Spleen (tissue), 11 donors: ENCODE measurements at regions not wholly inside any gene's neighbourhood (a gene's known extent, or its start where the extent isn't known, plus 50 kb on each side); places are given as distances from the start of the nearest gene placed in this dataset.

Source experiments
- DNase-seq: peaks from one replicate; pipeline ENCODE4 v3.0.0-alpha.2; 2020
- H3K27ac ChIP-seq, 8 donors: fragments of 200-600 bp; sonication (generic) in 7 of 8; 1 replicate in 4 of 8; 2 replicates in 4 of 8; pipeline versions ENCODE4 v1.5.0 to v1.8.0; 2016 to 2021; ENCODE audit warnings: inconsistent platforms in 4 of 8, mild to moderate bottlenecking in 4 of 8, moderate library complexity in 1 of 8
- H3K27me3 ChIP-seq, 7 donors: fragments of 200-600 bp; sonication (generic) in 6 of 7; replicated peaks in 1 of 7; 1 replicate in 4 of 7; 2 replicates in 3 of 7; pipeline versions ENCODE4 v1.5.0 to v1.8.0; 2016 to 2021; ENCODE audit warnings: inconsistent platforms in 3 of 7, mild to moderate bottlenecking in 1 of 7
- H3K36me3 ChIP-seq, 6 donors: fragments of 200-600 bp; sonication (generic) in 5 of 6; 1 replicate in 4 of 6; 2 replicates in 2 of 6; pipeline versions ENCODE4 v1.5.0 to v1.8.0; 2016 to 2021; ENCODE audit warnings: inconsistent platforms in 2 of 6
- H3K4me1 ChIP-seq, 6 donors: fragments of 200-600 bp; sonication (generic) in 5 of 6; 1 replicate in 3 of 6; 2 replicates in 3 of 6; pipeline versions ENCODE4 v1.5.0 to v1.8.0; 2016 to 2021; ENCODE audit warnings: inconsistent platforms in 3 of 6
- H3K4me3 ChIP-seq, 8 donors: fragments of 200-600 bp; sonication (generic) in 7 of 8; 1 replicate in 4 of 8; 2 replicates in 4 of 8; pipeline versions ENCODE4 v1.5.0 to v1.8.0; 2016 to 2021; ENCODE audit warnings: inconsistent platforms in 4 of 8, mild to moderate bottlenecking in 4 of 8, moderate library complexity in 2 of 8
- H3K9me3 ChIP-seq, 8 donors: fragments of 200-600 bp; sonication (generic) in 7 of 8; 1 replicate in 4 of 8; 2 replicates in 4 of 8; pipeline versions ENCODE4 v1.5.0 to v1.8.0; 2016 to 2021; ENCODE audit warnings: inconsistent platforms in 4 of 8
- POLR2A ChIP-seq, 3 donors: fragments of 450-650 bp; IDR thresholded peaks; one replicate each; pipeline ENCODE4 v1.5.1; 2017; ENCODE audit warnings: antibody characterized with exemption in 3 of 3, mild to moderate bottlenecking in 1 of 3
- POLR2AphosphoS5 ChIP-seq, 3 donors: sonication (generic); formaldehyde crosslinking; IDR thresholded peaks; one replicate each; pipeline ENCODE4 v1.5.1; 2017; ENCODE audit warnings: antibody characterized with exemption in 3 of 3
- WGBS, 5 donors: extraction: QIAGEN DNeasy Blood & Tissue Kit in 3 of 5; methylation state at CpG; one replicate each; pipeline versions ENCODE4 v1.1.5 to v1.1.7; 2013 to 2018; 5-methylcytosine and 5-hydroxymethylcytosine counted together
- intact Hi-C: fragments of 100-400 bp; cut with DNase I; formaldehyde crosslinking; loops from one replicate; pipeline ENCODE4 v1.15.0; 2023; ENCODE audit warnings: low total_unique reads
- TF ChIP-seq, protein P1 (sequence below), 11 experiments: fragments of 200-600 bp in 7 of 11; fragments of 450-650 bp in 4 of 11; sonication (generic) in 4 of 11; IDR thresholded peaks in 8 of 11; conservative IDR thresholded peaks in 3 of 11; 1 replicate in 7 of 11; 2 replicates in 4 of 11; pipeline versions ENCODE4 v1.4.0 to v1.8.0; 2016 to 2021; ENCODE audit warnings: antibody characterized with exemption in 11 of 11, inconsistent platforms in 4 of 11, mild to moderate bottlenecking in 1 of 11
- donor health status: healthy with polysubstance abuse.
- donor health status: DM: no; HTN: no; CAD: no; lungs with moderate emphysema.
- donor health status: DM: no; HTN: no; CAD: no.
- donor health status: Bipolar disorder and iron deficiency.
- donor health status: healthy.
- donor health status: DM: no; HTN: no; CAD: no.
- donor health status: DM: yes; HTN: yes; CAD: no.

DNA sequence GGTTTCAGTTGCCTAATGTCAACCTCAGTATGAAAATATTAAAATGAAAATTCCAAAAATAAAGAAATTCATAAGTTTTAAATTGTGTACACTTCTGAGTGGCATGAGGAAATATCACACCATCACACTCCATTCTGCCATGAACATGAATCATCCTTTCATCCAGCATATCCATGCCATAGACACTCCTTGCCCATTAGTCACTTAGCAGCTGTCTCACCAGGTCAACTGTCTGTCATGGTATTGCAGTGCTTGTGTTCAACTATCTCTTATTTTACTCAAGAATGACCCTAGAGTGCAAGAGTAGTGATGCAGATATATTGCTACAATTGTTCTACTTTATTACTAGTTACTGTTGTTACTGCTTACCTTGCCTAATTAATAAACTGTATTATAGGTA, 712.4 kb downstream of the EPHA7 start:
- TF ChIP-seq POLR2A (IDR thresholded peaks at IDR 0.05) (no peak), POLR2AphosphoS5 (IDR thresholded peaks at IDR 0.05) (no peak)
- TF ChIP-seq, protein P1, sequence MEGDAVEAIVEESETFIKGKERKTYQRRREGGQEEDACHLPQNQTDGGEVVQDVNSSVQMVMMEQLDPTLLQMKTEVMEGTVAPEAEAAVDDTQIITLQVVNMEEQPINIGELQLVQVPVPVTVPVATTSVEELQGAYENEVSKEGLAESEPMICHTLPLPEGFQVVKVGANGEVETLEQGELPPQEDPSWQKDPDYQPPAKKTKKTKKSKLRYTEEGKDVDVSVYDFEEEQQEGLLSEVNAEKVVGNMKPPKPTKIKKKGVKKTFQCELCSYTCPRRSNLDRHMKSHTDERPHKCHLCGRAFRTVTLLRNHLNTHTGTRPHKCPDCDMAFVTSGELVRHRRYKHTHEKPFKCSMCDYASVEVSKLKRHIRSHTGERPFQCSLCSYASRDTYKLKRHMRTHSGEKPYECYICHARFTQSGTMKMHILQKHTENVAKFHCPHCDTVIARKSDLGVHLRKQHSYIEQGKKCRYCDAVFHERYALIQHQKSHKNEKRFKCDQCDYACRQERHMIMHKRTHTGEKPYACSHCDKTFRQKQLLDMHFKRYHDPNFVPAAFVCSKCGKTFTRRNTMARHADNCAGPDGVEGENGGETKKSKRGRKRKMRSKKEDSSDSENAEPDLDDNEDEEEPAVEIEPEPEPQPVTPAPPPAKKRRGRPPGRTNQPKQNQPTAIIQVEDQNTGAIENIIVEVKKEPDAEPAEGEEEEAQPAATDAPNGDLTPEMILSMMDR (IDR thresholded peaks at IDR 0.05 in 8 of 11, conservative IDR thresholded peaks at IDR 0.05 in 3 of 11) = no peak
- intact Hi-C loops = no loop called here
- Histone ChIP-seq H3K9me3 (no peaks in the 10 kb centered on the region), H3K4me3 (no peak overlapping the region), H3K27ac (no peak overlapping the region), H3K27me3 (no peaks in the 10 kb centered on the region), H3K4me1 (no peaks in the 10 kb centered on the region), H3K36me3 (no peaks in the 10 kb centered on the region)
- DNase-seq = no peak

DNA sequence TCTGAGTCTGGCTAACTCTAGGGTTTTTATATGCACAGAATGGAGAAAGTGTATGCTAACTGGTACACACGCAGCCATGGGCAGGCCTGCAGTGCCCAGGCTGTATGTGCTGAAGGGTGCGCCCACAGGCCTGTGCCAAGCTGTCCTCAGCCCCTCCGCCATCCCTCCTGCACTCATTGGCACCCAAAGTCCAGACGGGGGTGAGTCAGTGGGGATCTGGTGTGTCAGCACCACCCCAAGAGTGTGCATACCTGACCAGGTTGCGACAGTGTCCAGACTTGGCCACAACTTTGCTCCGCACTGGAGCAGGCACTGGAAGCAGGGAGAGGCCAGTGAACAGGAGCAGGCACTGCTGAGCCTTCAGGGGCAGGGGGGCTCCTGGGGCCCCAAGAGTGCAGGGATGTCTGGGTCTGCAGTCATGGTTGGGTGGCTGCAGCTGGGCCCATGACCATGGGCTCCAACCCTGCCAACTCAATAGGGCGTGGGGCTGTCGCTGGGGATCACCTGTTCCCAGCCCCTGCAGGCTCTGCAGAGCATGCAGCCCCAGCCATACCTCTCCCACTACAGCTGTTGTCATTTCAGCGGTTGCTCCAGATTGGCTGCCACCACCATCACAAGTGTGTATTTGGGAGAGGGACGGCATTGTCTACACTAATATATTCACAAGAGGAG, 717.8 kb downstream of the EPHA7 start:
- 85 to 89% (median 89%) methylated on average over 8 to 10 of the region's 10 CpGs for WGBS, 5 donors
- TF ChIP-seq POLR2A (IDR thresholded peaks at IDR 0.05) = no peak
- TF ChIP-seq POLR2AphosphoS5 (IDR thresholded peaks at IDR 0.05) = no peak
- TF ChIP-seq, protein P1 (IDR thresholded peaks at IDR 0.05 in 8 of 11, conservative IDR thresholded peaks at IDR 0.05 in 3 of 11) = no peak
- Histone ChIP-seq H3K9me3 (peaks cover 0 to 4% (median 0%) of the 10 kb centered on the region in 8 donors), H3K27ac (no peak overlapping the region), H3K4me3 (no peak overlapping the region), H3K4me1 (no peaks in the 10 kb centered on the region), H3K36me3 (no peaks in the 10 kb centered on the region), H3K27me3 (no peaks in the 10 kb centered on the region)
- intact Hi-C loops = no loop called here
- no peak for DNase-seq

DNA sequence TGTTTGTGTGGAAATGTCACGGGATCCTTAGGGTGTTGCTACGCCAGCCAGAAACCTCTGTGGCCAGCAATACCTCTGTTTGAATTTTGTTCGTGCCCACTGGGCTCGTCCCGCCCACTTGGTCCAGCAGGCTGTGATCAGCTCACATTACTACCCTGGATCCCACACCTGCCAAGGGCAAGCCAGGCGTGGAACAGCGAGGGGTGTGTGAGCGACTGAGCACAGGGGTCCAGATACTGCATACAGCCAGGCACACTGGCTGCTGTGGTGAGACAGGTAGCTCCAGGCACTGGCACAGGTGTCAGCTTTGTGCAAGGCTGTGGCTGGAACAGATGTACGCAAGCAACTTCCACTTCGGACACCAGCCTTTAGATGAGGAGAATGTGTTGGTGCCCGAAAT, 718.9 kb downstream of the EPHA7 start:
- Histone ChIP-seq H3K27ac (no peak overlapping the region), H3K9me3 (peaks cover 0 to 4% (median 0%) of the 10 kb centered on the region in 8 donors), H3K4me3 (no peak overlapping the region), H3K4me1 (no peaks in the 10 kb centered on the region), H3K36me3 (no peaks in the 10 kb centered on the region), H3K27me3 (no peaks in the 10 kb centered on the region)
- intact Hi-C loops = no loop called here
- TF ChIP-seq POLR2A (IDR thresholded peaks at IDR 0.05) (no peak), POLR2AphosphoS5 (IDR thresholded peaks at IDR 0.05) (no peak)
- TF ChIP-seq, protein P1 (IDR thresholded peaks at IDR 0.05 in 8 of 11, conservative IDR thresholded peaks at IDR 0.05 in 3 of 11) = no peak
- DNase-seq = no peak
- WGBS, 5 donors = 76 to 92% (median 89%) methylated on average over 9 to 11 of the region's 11 CpGs

DNA sequence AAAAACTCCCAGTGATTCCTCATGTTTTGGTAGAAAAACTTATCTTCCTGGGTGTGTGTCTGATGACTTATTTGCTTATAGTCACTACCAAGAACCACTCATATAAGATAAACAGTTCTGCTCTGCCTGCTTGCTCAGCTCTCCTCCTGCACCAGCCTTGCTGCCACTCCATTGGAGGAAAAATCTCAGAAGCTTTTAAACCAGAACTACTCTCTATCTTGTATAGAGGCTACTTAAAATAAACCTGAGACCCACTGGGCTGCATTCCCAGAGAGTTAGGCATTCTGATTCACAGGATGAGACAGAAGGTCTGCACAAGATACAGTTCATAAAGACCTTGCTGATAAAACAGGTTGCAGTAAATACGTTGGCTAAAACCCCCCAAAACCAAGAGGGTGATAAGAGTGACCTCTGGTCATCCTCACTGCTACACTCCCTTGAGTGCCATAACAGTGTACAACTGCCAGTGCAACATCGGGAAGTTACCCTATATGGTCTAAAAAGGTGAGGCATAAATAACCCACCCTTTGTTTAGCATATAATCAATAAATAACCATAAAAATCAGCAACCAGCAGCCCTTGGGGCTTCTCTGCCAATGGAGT, 728.3 kb downstream of the EPHA7 start:
- intact Hi-C loops = no loop called here
- no peaks in the 10 kb centered on the region for H3K9me3 ChIP-seq
- 50 to 80% (median 62%) methylated on average over 2 of the region's 2 CpGs for WGBS, 5 donors
- no peak for DNase-seq
- no peak overlapping the region for H3K4me3 ChIP-seq
- no peak overlapping the region for H3K27ac ChIP-seq
- H3K36me3 ChIP-seq = no peaks in the 10 kb centered on the region
- no peaks in the 10 kb centered on the region for H3K4me1 ChIP-seq
- no peaks in the 10 kb centered on the region for H3K27me3 ChIP-seq
- TF ChIP-seq POLR2A (IDR thresholded peaks at IDR 0.05) (no peak), POLR2AphosphoS5 (IDR thresholded peaks at IDR 0.05) (no peak)
- TF ChIP-seq, protein P1 (IDR thresholded peaks at IDR 0.05 in 8 of 11, conservative IDR thresholded peaks at IDR 0.05 in 3 of 11) = no peak
